H1 (cell line): ENCODE measurements at regions not wholly inside any gene's neighbourhood (a gene's known extent, or its start where the extent isn't known, plus 50 kb on each side); places are given as distances from the start of the nearest gene placed in this dataset.

Experiments
- CTCF ChIA-PET: fragments of 300-600 bp; sonication (Branson Sonifier 250); formaldehyde crosslinking; loops from one replicate; lab custom pipeline; 2021; ENCODE audit not compliant: partially characterized antibody; lab: Charles Lee
- POLR2A ChIA-PET: fragments of 300-600 bp; sonication (Branson Sonifier 250); formaldehyde crosslinking; loops from one replicate; lab custom pipeline; 2021; ENCODE audit warnings: inconsistent platforms; ENCODE audit not compliant: partially characterized antibody; lab: Charles Lee
- DNase-seq, 2 experiments: peaks; one replicate each; pipeline versions ENCODE4 v3.0.0 to v3.0.0-alpha.2; 2010 to 2022; ENCODE audit warnings: low spot score in 2 of 2, low read depth in 1 of 2, mixed read lengths in 1 of 2
- FAIRE-seq: peaks from 2 replicates; lab custom pipeline; 2011; peaks lifted over from hg19 to GRCh38; lab: Jason Lieb, UNC
- H2AFZ ChIP-seq: 2 replicates; pipeline ENCODE4 v1.8.1; 2012; ENCODE audit warnings: low read length, inconsistent platforms
- H2AK5ac ChIP-seq: 2 replicates; pipeline ENCODE4 v1.6.1; 2013; ENCODE audit warnings: low read depth, low read length
- H2BK120ac ChIP-seq: replicated peaks from 2 replicates; pipeline ENCODE3; 2013; ENCODE audit warnings: low read depth, low read length, inconsistent platforms
- H2BK12ac ChIP-seq: 2 replicates; pipeline ENCODE4 v1.6.1; 2013; ENCODE audit warnings: low read depth, low read length
- H2BK15ac ChIP-seq: 2 replicates; pipeline ENCODE4 v1.6.1; 2013; ENCODE audit warnings: low read length
- H2BK20ac ChIP-seq: 2 replicates; pipeline ENCODE4 v1.6.1; 2013; ENCODE audit warnings: low read length
- H2BK5ac ChIP-seq: 2 replicates; pipeline ENCODE4 v1.6.1; 2013; ENCODE audit warnings: low read depth, low read length
- H3K14ac ChIP-seq: 2 replicates; pipeline ENCODE4 v1.6.1; 2013; ENCODE audit warnings: inconsistent platforms; ENCODE audit not compliant: insufficient read length
- H3K18ac ChIP-seq: 2 replicates; pipeline ENCODE4 v1.6.1; 2013; ENCODE audit warnings: low read length; ENCODE audit errors: extremely low read depth
- H3K23ac ChIP-seq: 2 replicates; pipeline ENCODE4 v1.6.1; 2013; ENCODE audit warnings: inconsistent platforms; ENCODE audit not compliant: insufficient read length
- H3K23me2 ChIP-seq: 2 replicates; pipeline ENCODE4 v1.6.1; 2013; ENCODE audit warnings: low read depth, low read length
- H3K27ac ChIP-seq: 2 replicates; pipeline ENCODE4 v1.6.1; 2011; ENCODE audit warnings: low read depth, low read length, inconsistent platforms
- H3K27me3 ChIP-seq, 4 experiments: replicated peaks in 1 of 4; 1 replicate in 1 of 4; 2 replicates in 3 of 4; pipeline versions ENCODE4 v1.6.1 to v1.8.1; 2011 to 2013; ENCODE audit warnings: low read length in 3 of 4, mild to moderate bottlenecking in 3 of 4, inconsistent platforms in 2 of 4, mixed read lengths in 2 of 4, moderate library complexity in 1 of 4; ENCODE audit not compliant: control insufficient read depth in 3 of 4, insufficient read depth in 3 of 4; ENCODE audit errors: extremely low read depth in 1 of 4
- H3K36me3 ChIP-seq, 4 experiments: 2 replicates each; pipeline versions ENCODE4 v1.6.1 to v1.8.1; 2011 to 2013; ENCODE audit warnings: mild to moderate bottlenecking in 4 of 4, low read length in 3 of 4, moderate library complexity in 2 of 4, control low read depth in 1 of 4, inconsistent platforms in 1 of 4; ENCODE audit not compliant: insufficient read depth in 4 of 4, control insufficient read depth in 2 of 4
- H3K4ac ChIP-seq: replicated peaks from 2 replicates; pipeline ENCODE3; 2013; ENCODE audit warnings: low read length, low read depth, mixed read lengths, inconsistent platforms; ENCODE audit not compliant: insufficient read length
- H3K4me1 ChIP-seq, 4 experiments: replicated peaks in 1 of 4; 1 replicate in 1 of 4; 2 replicates in 3 of 4; pipeline versions ENCODE4 v1.6.1 to v1.8.1; 2011 to 2013; ENCODE audit warnings: low read length in 3 of 4, inconsistent platforms in 2 of 4, mixed read lengths in 1 of 4; ENCODE audit not compliant: insufficient read depth in 4 of 4, control insufficient read depth in 3 of 4
- H3K4me2 ChIP-seq, 2 experiments: 2 replicates each; pipeline versions ENCODE4 v1.6.1 to v1.8.1; 2011 to 2013; ENCODE audit warnings: low read depth in 2 of 2, low read length in 2 of 2, control low read depth in 1 of 2, inconsistent platforms in 1 of 2, mild to moderate bottlenecking in 1 of 2; ENCODE audit not compliant: insufficient read depth in 1 of 2
- H3K4me3 ChIP-seq, 4 experiments: fragments of 200-600, 300-600 bp in 1 of 4; sonication (generic), shearing (Covaris generic), sonication (Bioruptor Twin) in 1 of 4; 2 replicates each; pipeline versions ENCODE4 v1.5.1 to v1.8.1; 2011 to 2016; ENCODE audit warnings: low read length in 4 of 4, low read depth in 3 of 4, control low read depth in 2 of 4, inconsistent platforms in 2 of 4, mild to moderate bottlenecking in 2 of 4, mixed read lengths in 1 of 4, moderate library complexity in 1 of 4; ENCODE audit not compliant: insufficient read depth in 2 of 4; ENCODE audit errors: extremely low read depth in 1 of 4
- H3K56ac ChIP-seq: replicated peaks from 2 replicates; pipeline ENCODE3; 2013; ENCODE audit warnings: low read depth, mild to moderate bottlenecking, mixed read lengths, low read length, inconsistent platforms; ENCODE audit not compliant: insufficient read length
- H3K79me1 ChIP-seq: 2 replicates; pipeline ENCODE4 v1.6.1; 2013; ENCODE audit warnings: low read depth, low read length, control low read depth
- H3K79me2 ChIP-seq, 2 experiments: 2 replicates each; pipeline versions ENCODE4 v1.6.1 to v1.8.1; 2012 to 2013; ENCODE audit warnings: low read length in 2 of 2, mild to moderate bottlenecking in 2 of 2, inconsistent platforms in 1 of 2; ENCODE audit not compliant: insufficient read depth in 2 of 2, control insufficient read depth in 1 of 2
- H3K9ac ChIP-seq, 4 experiments: replicated peaks in 1 of 4; 1 replicate in 1 of 4; 2 replicates in 3 of 4; pipeline versions ENCODE4 v1.6.1 to v1.8.1; 2011 to 2013; ENCODE audit warnings: low read depth in 3 of 4, low read length in 3 of 4, control low read depth in 2 of 4, mild to moderate bottlenecking in 2 of 4, moderate library complexity in 2 of 4, inconsistent platforms in 1 of 4; ENCODE audit errors: extremely low read depth in 1 of 4
- H3K9me3 ChIP-seq, 2 experiments: 2 replicates each; pipeline versions ENCODE4 v1.6.1 to v1.8.1; 2012 to 2013; ENCODE audit warnings: mild to moderate bottlenecking in 2 of 2, moderate library complexity in 2 of 2, control low read depth in 1 of 2, inconsistent platforms in 1 of 2, low read depth in 1 of 2, low read length in 1 of 2, mixed read lengths in 1 of 2; ENCODE audit not compliant: insufficient read depth in 2 of 2
- H4K20me1 ChIP-seq, 2 experiments: replicated peaks in 1 of 2; 2 replicates each; pipeline versions ENCODE3 to v1.8.1; 2011 to 2013; ENCODE audit warnings: inconsistent platforms in 2 of 2, low read length in 2 of 2, mild to moderate bottlenecking in 1 of 2; ENCODE audit not compliant: insufficient read depth in 2 of 2, control insufficient read depth in 1 of 2
- H4K5ac ChIP-seq: 2 replicates; pipeline ENCODE4 v1.6.1; 2013; ENCODE audit warnings: low read length, low read depth, mixed read lengths, inconsistent platforms; ENCODE audit not compliant: insufficient read length
- H4K8ac ChIP-seq: 2 replicates; pipeline ENCODE4 v1.8.0; 2013; ENCODE audit warnings: mild to moderate bottlenecking, moderate library complexity, low read length, inconsistent platforms; ENCODE audit not compliant: insufficient read depth; ENCODE audit errors: extremely low read depth
- H4K91ac ChIP-seq: replicated peaks from 2 replicates; pipeline ENCODE3; 2013; ENCODE audit warnings: low read length, mixed read lengths, inconsistent platforms; ENCODE audit not compliant: insufficient read length
- BACH1 ChIP-seq: IDR thresholded peaks from 2 replicates; pipeline ENCODE4 v1.6.1; 2012; ENCODE audit warnings: low read length, improper control_type of control experiment
- CBX5 ChIP-seq: fragments of 300-800, 300-1000 bp; sonication (generic); IDR thresholded peaks from 2 replicates; pipeline ENCODE4 v1.7.1; 2016; ENCODE audit warnings: antibody characterized with exemption, low read length, low read depth
- CEBPB ChIP-seq: IDR thresholded peaks from 2 replicates; pipeline ENCODE4 v1.6.1; 2012; ENCODE audit warnings: low read depth, low read length
- FOSL1 ChIP-seq: IDR thresholded peaks from 2 replicates; pipeline ENCODE4 v1.6.1; 2011; ENCODE audit warnings: mild to moderate bottlenecking, low read depth, low read length, moderate library complexity; ENCODE audit not compliant: insufficient read depth
- HDAC2 ChIP-seq, 2 experiments: fragments of 300-600 bp in 1 of 2; sonication (generic) in 1 of 2; IDR thresholded peaks; 2 replicates each; pipeline ENCODE4 v1.6.1; 2011 to 2012; ENCODE audit warnings: low read depth in 2 of 2, low read length in 2 of 2, mild to moderate bottlenecking in 2 of 2, moderate library complexity in 2 of 2, borderline replicate concordance in 1 of 2, inconsistent platforms in 1 of 2
- JUND ChIP-seq: IDR thresholded peaks from 2 replicates; pipeline ENCODE4 v1.6.1; 2011; ENCODE audit warnings: mild to moderate bottlenecking, improper control_type of control experiment, low read length
- SP1 ChIP-seq: IDR thresholded peaks from 2 replicates; pipeline ENCODE4 v1.6.1; 2011; ENCODE audit warnings: low read depth, low read length
- SP2 ChIP-seq: IDR thresholded peaks from 2 replicates; pipeline ENCODE4 v1.6.1; 2012; ENCODE audit warnings: mild to moderate bottlenecking, low read length, inconsistent platforms
- SP4 ChIP-seq: IDR thresholded peaks from 2 replicates; pipeline ENCODE4 v1.6.1; 2012; ENCODE audit warnings: low read length, inconsistent platforms
- SUZ12 ChIP-seq: fragments of 200-600 bp; sonication (generic); IDR thresholded peaks from 2 replicates; pipeline ENCODE4 v1.6.1; 2012; ENCODE audit warnings: mild to moderate bottlenecking, inconsistent platforms, low read length, moderate library complexity, mixed read lengths
- TCF12 ChIP-seq: IDR thresholded peaks from 2 replicates; pipeline ENCODE4 v1.6.1; 2011; ENCODE audit warnings: low read depth, mild to moderate bottlenecking, low read length
- USF2 ChIP-seq: IDR thresholded peaks from 2 replicates; pipeline ENCODE4 v1.6.1; 2011; ENCODE audit warnings: low read length, improper control_type of control experiment
- YY1 ChIP-seq: IDR thresholded peaks from 2 replicates; pipeline ENCODE4 v1.6.1; 2011; ENCODE audit warnings: low read depth, mild to moderate bottlenecking, low read length
- WGBS, 2 experiments: shearing (Covaris generic) in 1 of 2; methylation state at CpG; one replicate each; pipeline versions ENCODE4 v1.1.6 to v1.1.7; 2013 to 2015; ENCODE audit warnings: low lambda C conversion rate in 2 of 2, mixed read lengths in 2 of 2, inconsistent platforms in 1 of 2, low coverage in 1 of 2, missing lambda C conversion rate in 1 of 2; ENCODE audit not compliant: insufficient replicate concordance in 2 of 2, insufficient coverage in 1 of 2, insufficient read length in 1 of 2; ENCODE audit errors: extremely low coverage in 1 of 2, missing lambda C conversion rate in 1 of 2; 5-methylcytosine and 5-hydroxymethylcytosine counted together

- FAIRE-seq (peak; percentile 7), DNase-seq (peak in 1 of 2 experiments; percentile 17)
- Histone ChIP-seq H3K4me2 (no peak overlapping the region), H3K9me3 (no peaks in the 10 kb centered on the region), H4K8ac (no peak overlapping the region), H2BK12ac (no peak overlapping the region), H2AFZ (no peak overlapping the region), H3K4me1 (no peaks in the 10 kb centered on the region), H2BK120ac (no peak overlapping the region), H3K9ac (no peak overlapping the region), H3K18ac (no peak overlapping the region), H3K23ac (no peak overlapping the region), H3K56ac (no peak overlapping the region), H3K23me2 (no peaks in the 10 kb centered on the region), H3K79me1 (no peaks in the 10 kb centered on the region), H3K36me3 (no peaks in the 10 kb centered on the region), H2AK5ac (no peak overlapping the region), H3K4ac (no peak overlapping the region), H3K4me3 (no peak overlapping the region), H2BK15ac (no peak overlapping the region), H3K27ac (no peak overlapping the region), H2BK20ac (no peak overlapping the region), H3K27me3 (no peaks in the 10 kb centered on the region; a peak in 1 of 7 replicates), H4K91ac (no peak overlapping the region), H4K20me1 (no peaks in the 10 kb centered on the region), H3K79me2 (no peaks in the 10 kb centered on the region), H2BK5ac (no peak overlapping the region), H3K14ac (no peak overlapping the region), H4K5ac (no peak overlapping the region)
- 77% methylated on average over 3 of the region's 3 CpGs; no CpG with 5 or more reads in 1 of the 2 experiments for WGBS, 2 experiments
- CTCF ChIA-PET, result interaction anchor here (0.7 to 3.0 kb wide), 18 partner anchors 9 to 308 kb away, joined by 3 to 15 read pairs (median 3); no protein-coding TSS in a partner anchor
- POLR2A ChIA-PET, result no interaction called here
- TF ChIP-seq HDAC2 (IDR thresholded peaks at IDR 0.05; ENCODE audit: borderline replicate concordance in 1 of 2, low read depth in 2 of 2, low read length in 2 of 2) (no peak), SUZ12 (no peak), CBX5 (no peak), FOSL1 (no peak), SP4 (no peak), CEBPB (no peak), SP2 (no peak), JUND (no peak), YY1 (peak; percentile 60; the same call in 1 of the 2 replicates), USF2 (no peak), TCF12 (no peak), SP1 (no peak), BACH1 (no peak)
Measured at GRCh38 chr5:167261309-167262100, 1029.9 kb upstream of the WWC1 start.
